Epithelial cell of esophagus (primary cell): ENCODE measurements at regions not wholly inside any gene's neighbourhood (a gene's known extent, or its start where the extent isn't known, plus 50 kb on each side); places are given as distances from the start of the nearest gene placed in this dataset.

Experiments
- DNase-seq: peaks from one replicate; pipeline ENCODE4 v3.0.0; 2010; ENCODE audit warnings: low read depth
- H3K4me3 ChIP-seq: 2 replicates; pipeline ENCODE4 v1.5.1; 2011; ENCODE audit warnings: mild to moderate bottlenecking, low read length, control low read depth
- CTCF ChIP-seq: IDR thresholded peaks from 2 replicates; pipeline ENCODE4 v1.5.1; 2011; ENCODE audit warnings: low read depth, mild to moderate bottlenecking, low read length, control low read depth, inconsistent platforms; ENCODE audit not compliant: insufficient read depth; ENCODE audit errors: missing control alignments

GRCh38 chr2:104641786-104642185, 212.1 kb upstream of the POU3F3 start:
- TF ChIP-seq CTCF, result no peak
- no peak for DNase-seq

GRCh38 chr2:104648376-104648775, 205.5 kb upstream of the POU3F3 start:
- no peak for DNase-seq
- no peak overlapping the region for H3K4me3 ChIP-seq
- TF ChIP-seq CTCF, result no peak

More at GRCh38 chr2:104641786-104642185, 212.1 kb upstream of the POU3F3 start:
- no peak overlapping the region for H3K4me3 ChIP-seq

- DNase-seq, result no peak
- no peak overlapping the region for H3K4me3 ChIP-seq
- TF ChIP-seq CTCF, result no peak
Measured at GRCh38 chr2:104649866-104650265, 204.0 kb upstream of the POU3F3 start.

GRCh38 chr2:104650405-104650996, 203.4 kb upstream of the POU3F3 start:
- TF ChIP-seq CTCF, result no peak
- no peak overlapping the region for H3K4me3 ChIP-seq
- DNase-seq, result no peak

GRCh38 chr2:104654811-104655210, 199.1 kb upstream of the POU3F3 start:
- DNase-seq, result no peak
- TF ChIP-seq CTCF, result no peak
- no peak overlapping the region for H3K4me3 ChIP-seq

GRCh38 chr2:104656571-104657163, 197.2 kb upstream of the POU3F3 start:
- no peak for TF ChIP-seq CTCF
- no peak for DNase-seq
- H3K4me3 ChIP-seq, result no peak overlapping the region

GRCh38 chr2:104658144-104658835, 195.6 kb upstream of the POU3F3 start:
- DNase-seq, result peak; percentile 39
- TF ChIP-seq CTCF, result no peak
- H3K4me3 ChIP-seq, result no peak overlapping the region
